PFSK-1 (cell line): ENCODE measurements at regions not wholly inside any gene's neighbourhood (a gene's known extent, or its start where the extent isn't known, plus 50 kb on each side); places are given as distances from the start of the nearest gene placed in this dataset.

Source experiments
- FOXP2 ChIP-seq: optimal IDR thresholded peaks from 2 replicates; pipeline ENCODE3; 2011; ENCODE audit warnings: borderline replicate concordance, control low read depth, inconsistent platforms; ENCODE audit not compliant: insufficient read depth; ENCODE audit errors: extremely low read length, extremely low read depth
- POLR2AphosphoS5 ChIP-seq: IDR thresholded peaks from 2 replicates; pipeline ENCODE4 v1.6.1; 2012; ENCODE audit warnings: low read depth, mild to moderate bottlenecking, control low read depth, low read length, moderate library complexity
- REST ChIP-seq, 2 experiments: IDR thresholded peaks; 2 replicates each; pipeline versions ENCODE4 v1.6.1 to v1.8.0; 2011 to 2012; ENCODE audit warnings: low read depth in 2 of 2, low read length in 2 of 2, control low read depth in 1 of 2, inconsistent platforms in 1 of 2, mild to moderate bottlenecking in 1 of 2, moderate library complexity in 1 of 2; ENCODE audit not compliant: insufficient read depth in 1 of 2
- SIN3A ChIP-seq: IDR thresholded peaks from 2 replicates; pipeline ENCODE4 v1.6.1; 2012; ENCODE audit warnings: mild to moderate bottlenecking, low read length, moderate library complexity, borderline replicate concordance; ENCODE audit not compliant: insufficient read depth
- TAF1 ChIP-seq: IDR thresholded peaks from 2 replicates; pipeline ENCODE4 v1.6.1; 2012; ENCODE audit warnings: low read length, control low read depth, borderline replicate concordance; ENCODE audit not compliant: insufficient read depth

GRCh38 chr1:80767711-80768110, 1033.0 kb upstream of the ADGRL2 start:
- TF ChIP-seq SIN3A: no peak
- no peak for TF ChIP-seq FOXP2
- TF ChIP-seq TAF1: no peak
- no peak for TF ChIP-seq REST (IDR thresholded peaks at IDR 0.05; ENCODE audit: insufficient read depth in 1 of 2, low read depth in 2 of 2, low read length in 2 of 2)
- no peak for TF ChIP-seq POLR2AphosphoS5

- TF ChIP-seq POLR2AphosphoS5 (no peak), SIN3A (no peak), TAF1 (no peak), FOXP2 (no peak), REST (IDR thresholded peaks at IDR 0.05; ENCODE audit: insufficient read depth in 1 of 2, low read depth in 2 of 2, low read length in 2 of 2) (no peak)
Observed at GRCh38 chr1:80759354-80759753, 1041.4 kb upstream of the ADGRL2 start.

GRCh38 chr1:80755944-80756343, 1044.8 kb upstream of the ADGRL2 start:
- TF ChIP-seq REST (IDR thresholded peaks at IDR 0.05; ENCODE audit: insufficient read depth in 1 of 2, low read depth in 2 of 2, low read length in 2 of 2) (no peak), POLR2AphosphoS5 (no peak), SIN3A (no peak), FOXP2 (no peak), TAF1 (no peak)

- TF ChIP-seq POLR2AphosphoS5 (no peak), SIN3A (no peak), FOXP2 (no peak), TAF1 (no peak)
Observed at GRCh38 chr1:80751204-80751603, 1049.5 kb upstream of the ADGRL2 start.

- TF ChIP-seq FOXP2 (no peak), POLR2AphosphoS5 (no peak), TAF1 (no peak), REST (IDR thresholded peaks at IDR 0.05; ENCODE audit: insufficient read depth in 1 of 2, low read depth in 2 of 2, low read length in 2 of 2) (no peak), SIN3A (no peak)
Observed at GRCh38 chr1:80731241-80731894, 1069.4 kb upstream of the ADGRL2 start.
